Transverse colon (tissue), 4 donors: ENCODE measurements at regions not wholly inside any gene's neighbourhood (a gene's known extent, or its start where the extent isn't known, plus 50 kb on each side); places are given as distances from the start of the nearest gene placed in this dataset.

Experiments used
- CTCF ChIP-seq, 5 experiments: fragments of 200-600 bp in 3 of 5; fragments of 450-650 bp in 2 of 5; sonication (generic) in 3 of 5; IDR thresholded peaks; 1 replicate in 2 of 5; 2 replicates in 3 of 5; pipeline ENCODE4 v1.5.1; 2016 to 2017; ENCODE audit warnings: antibody characterized with exemption in 5 of 5, inconsistent platforms in 3 of 5, mild to moderate bottlenecking in 2 of 5, moderate library complexity in 1 of 5
- POLR2AphosphoS5 ChIP-seq, 3 donors: sonication (generic); formaldehyde crosslinking; IDR thresholded peaks; one replicate each; pipeline ENCODE4 v1.6.1; 2016; ENCODE audit warnings: antibody characterized with exemption in 3 of 3

- TF ChIP-seq CTCF (IDR thresholded peaks at IDR 0.05), result peak in 1 of 5 experiments; percentile 6
- no peak for TF ChIP-seq POLR2AphosphoS5 (IDR thresholded peaks at IDR 0.05)
These were observed 217.6 kb downstream of the CDH7 start for GRCh38 chr18:65968239-65969004.
